ENCODE measurements at regions not wholly inside any gene's neighbourhood (a gene's known extent, or its start where the extent isn't known, plus 50 kb on each side); places are given as distances from the start of the nearest gene placed in this dataset.
A peak's percentile ranks its signal among the peaks of the same experiment; 100 is the strongest.

DNA sequence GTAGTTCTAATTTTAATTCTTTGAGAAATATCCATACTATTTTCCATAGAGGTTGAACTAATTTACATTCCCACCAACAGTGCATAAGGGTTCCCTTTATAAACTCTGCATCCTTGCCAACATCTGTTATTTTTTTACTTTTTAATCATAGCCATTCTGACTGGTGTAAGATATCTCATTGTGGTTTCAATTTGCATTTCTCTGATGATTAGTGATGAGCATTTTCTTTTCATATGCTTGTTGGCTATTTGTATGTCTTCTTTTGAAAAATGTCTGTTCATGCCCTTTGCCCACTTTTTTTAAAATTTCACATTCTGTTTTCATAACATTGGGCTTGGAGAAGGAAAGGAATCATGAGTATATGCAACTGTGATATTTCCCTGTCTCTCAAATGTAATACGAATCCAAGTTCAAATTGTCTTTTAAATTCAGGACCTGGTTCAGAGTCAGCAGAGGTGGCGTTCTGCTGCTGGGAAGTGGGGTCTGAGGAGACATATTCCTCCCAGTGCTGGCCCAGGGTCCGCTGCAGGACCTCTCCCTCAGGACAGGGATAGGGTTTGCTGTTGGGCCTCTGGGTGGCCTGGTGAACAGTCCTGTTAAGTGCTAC is 81.2 kb upstream of the ETV6 start:
- no peak for DNase-seq (ENCODE audit: low read depth)

DNA sequence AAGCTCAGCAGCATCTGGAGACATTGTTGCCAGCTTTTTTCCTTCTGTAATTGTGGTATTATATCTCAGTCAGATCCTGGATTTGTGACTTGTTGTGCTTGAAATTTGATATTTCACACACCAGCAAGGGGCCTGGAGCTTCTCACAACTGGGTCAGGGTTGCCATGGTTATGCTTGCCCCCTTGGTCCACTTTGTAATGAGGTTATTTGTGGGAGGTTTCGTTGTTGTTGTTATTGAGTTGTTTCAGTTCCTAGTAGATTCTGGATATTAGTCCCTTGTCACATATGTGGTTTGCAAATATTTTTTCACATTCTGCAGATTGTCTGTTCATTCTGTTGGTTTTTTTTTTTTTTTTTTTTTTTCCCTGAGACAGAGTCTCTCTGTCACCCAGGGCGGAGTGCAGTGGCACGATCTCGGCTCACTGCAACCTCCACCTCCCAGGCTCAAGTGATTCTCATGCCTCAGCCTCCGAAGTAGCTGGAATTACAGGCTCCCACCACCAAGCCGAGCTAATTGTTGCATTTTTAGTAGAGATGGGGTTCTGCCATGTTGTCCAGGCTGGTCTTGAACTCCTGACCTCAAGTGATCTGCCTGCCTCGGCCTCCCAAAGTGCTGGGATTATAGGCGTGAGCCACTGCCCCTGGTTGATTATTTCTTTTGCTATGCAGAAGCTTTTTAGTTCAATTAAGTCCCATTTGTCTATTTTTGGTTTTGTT is 80.6 kb upstream of the ETV6 start:
- DNase-seq (ENCODE audit: low read depth), result no peak

DNA sequence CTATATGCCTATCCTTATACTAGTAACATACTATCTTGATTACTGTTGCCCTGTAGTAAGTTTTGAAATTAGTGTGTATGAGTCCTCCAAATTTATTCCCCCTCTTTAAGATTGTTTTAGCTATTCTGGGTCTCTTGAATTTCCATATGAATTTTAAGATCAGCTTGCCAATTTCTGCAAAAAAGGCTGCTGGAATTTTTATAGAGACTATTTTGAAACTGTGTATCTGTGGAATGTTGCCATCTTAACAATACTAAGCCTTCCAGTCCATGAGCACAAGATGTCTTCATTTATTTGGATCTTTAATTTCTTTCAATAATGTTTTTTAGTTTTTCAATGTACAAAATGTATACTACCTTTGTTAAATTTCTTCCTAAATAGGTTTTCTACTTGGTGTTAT is 79.8 kb upstream of the ETV6 start:
- no peak for DNase-seq (ENCODE audit: low read depth)

DNA sequence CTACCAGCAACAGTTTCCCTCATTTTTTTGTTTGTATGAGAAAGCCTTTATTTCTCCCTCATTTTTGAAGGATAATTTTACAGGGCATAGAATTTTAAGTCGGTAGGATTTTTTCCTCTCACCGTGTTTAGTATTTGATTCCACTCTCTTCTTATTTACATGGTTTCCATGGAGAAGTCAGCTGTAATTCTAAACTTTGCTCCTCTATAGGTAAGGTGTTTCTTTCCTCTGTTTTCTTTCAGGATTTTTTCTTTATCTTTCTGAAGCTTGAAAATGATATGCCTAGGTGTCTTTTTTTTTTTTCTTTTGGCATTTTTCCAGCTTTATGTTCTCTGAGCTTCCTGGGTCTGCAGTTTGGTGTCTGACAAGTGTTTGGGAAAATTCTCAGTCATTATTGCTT is 75.6 kb upstream of the ETV6 start:
- DNase-seq (ENCODE audit: low read depth), result no peak

DNA sequence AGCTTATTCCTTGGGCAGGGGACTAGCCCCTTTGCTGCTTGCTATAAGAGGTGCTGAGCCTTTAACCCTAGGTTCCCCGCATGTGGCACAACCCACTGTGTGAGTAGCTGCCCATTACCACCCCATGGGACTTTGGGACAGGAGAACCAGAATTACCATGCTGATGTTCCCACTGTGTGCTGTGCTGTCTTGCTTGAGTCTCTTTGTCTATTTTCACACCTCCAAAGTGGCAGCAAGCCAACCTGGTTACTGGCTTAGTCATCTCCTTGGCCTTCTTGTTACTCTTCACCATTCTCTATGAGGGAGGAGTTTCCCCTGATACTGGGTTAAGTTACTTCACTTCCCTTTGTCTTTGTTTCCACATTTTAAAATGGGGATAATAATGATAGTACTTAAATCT is 73.4 kb upstream of the ETV6 start:
- DNase-seq (ENCODE audit: low read depth), result no peak

DNA sequence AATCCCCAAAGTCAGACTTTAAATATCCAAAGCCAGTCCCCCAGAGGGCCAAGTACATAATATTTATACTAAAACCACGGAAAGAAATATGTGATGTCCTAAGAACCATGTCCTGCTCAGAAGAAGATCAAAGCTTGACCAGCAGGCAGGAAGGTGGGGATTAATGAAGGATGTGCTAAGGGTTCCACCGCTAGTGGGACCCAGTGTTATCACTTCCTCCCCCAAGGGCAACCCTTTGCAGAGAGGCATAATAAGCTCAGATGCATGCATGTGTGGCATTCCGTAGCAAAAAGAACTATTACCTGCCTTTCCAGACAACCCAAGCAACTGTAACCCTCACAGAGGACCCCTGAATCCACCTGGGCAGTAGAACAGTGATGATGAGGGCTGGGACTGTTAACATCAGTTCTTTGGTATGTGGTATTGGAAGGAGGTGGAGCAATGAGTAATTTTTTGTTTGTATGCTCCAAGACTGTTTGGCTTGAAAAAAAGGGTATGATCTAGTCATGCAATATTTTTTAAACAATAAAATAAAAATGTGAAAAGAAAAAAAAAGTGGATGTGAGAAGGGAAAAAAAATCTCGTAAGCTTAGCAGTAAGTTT is 71.7 kb upstream of the ETV6 start:
- DNase-seq (ENCODE audit: low read depth), result no peak

DNA sequence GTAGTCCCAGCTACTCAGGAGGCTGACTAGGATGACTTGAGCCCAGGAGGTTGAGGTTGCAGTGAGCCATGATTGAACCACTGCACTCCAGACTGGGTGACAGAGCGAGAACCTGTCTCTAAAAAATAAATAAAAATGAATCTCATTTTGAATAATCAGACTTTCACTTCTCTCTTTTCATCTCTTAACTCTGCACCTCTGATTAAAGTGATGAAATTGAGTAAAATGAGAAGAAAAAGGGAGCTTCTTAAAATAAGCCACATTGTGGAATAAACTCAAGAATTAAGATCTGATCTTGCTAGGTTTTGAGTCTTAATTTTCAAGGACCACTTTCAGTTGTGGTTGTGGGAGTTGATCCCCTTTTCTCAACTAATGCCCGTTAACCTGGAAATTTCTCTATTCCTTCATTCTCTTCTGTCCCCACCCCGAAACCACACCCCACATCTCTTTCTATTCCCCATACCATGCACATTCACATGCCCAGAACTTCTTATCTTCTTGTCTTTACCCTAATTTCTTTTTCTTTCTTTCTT is 70.9 kb upstream of the ETV6 start:
- DNase-seq (ENCODE audit: low read depth), result no peak

DNA sequence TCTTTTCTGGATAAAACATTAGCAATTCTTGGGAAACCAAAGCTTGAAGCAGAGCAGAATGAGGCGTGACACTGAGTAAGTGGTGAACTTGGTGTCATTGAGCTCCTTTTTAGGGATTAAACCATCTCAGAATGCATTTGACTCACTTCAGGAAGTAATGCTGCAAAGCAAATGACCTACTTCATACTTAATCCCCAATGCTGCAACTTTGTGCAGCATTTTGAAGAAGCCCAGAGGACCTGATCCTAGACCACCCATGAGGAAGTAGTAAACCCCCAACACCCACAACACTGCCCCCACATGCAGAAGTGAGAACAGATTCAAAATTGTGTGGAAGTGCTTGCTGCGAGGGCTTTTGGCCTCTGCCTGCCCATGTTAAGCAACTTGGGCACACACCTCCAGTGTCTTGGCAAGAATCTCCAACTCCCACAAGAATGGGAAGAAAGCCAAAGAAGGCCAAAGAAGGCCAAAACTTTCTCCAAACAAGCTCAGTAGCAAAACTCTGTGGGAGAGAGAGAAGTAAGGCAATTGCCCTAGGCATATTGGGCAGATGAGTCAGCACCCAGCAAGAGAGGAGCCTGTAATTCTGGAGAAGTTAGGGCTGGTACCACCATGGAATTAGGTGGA is 69.2 kb upstream of the ETV6 start:
- no peak for DNase-seq (ENCODE audit: low read depth)

DNA sequence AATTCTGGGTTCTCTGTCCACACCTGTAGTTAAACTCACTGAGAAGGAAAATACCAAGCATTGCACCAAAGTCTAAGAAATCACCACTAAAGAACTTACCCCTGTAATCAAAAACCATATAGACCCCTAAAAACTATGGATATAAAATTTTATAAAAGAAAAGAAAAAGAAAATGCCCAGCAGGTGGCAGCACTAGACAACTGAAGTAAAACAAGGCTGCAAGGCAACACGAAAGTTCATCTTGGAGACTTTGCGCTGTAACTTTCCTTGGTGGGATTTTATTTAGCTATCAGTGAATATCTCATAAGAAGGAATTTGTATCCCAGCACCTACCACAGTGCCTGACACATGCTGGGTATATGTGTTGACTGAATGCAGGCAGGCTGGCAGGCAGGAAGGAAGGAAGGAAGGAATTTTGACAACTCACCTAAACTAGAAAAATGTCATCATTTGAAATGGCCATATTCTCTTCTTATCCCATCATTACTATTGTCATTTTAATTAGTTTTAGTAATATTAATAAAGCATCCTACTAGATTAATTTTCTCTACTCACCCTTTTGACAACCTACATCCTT is 68.2 kb upstream of the ETV6 start:
- peak; percentile 65 for DNase-seq (ENCODE audit: low read depth)

DNA sequence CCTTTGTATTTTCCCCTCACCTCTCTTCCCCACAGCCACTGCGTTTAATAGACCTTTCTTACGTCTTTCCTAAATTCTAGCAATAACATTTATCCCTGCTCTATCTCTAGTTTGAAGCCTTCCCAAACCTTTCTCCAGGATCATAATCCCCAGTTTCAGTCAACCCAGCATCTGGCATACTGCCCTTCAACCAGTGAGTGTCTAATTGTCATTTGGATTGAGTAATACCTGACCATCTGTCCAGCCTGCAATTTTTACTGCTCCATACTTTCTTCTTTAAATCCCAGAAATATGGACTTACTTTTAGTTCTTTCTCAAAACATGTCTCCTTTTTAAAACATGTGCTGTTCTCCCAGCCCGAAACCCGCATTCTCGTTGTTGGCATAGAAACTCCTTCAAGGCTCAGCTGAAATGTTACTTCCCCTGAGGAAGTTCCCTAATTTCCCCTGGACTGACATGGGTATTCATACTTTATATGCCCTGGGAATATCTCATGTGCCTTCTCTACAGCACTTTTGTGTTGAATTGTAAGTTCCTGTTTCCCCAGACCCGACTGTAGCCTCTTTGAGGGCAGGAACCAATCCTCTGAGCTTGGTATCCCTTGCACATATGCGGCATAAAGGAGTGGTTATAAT is 65.1 kb upstream of the ETV6 start:
- DNase-seq (ENCODE audit: low read depth), result no peak

DNA sequence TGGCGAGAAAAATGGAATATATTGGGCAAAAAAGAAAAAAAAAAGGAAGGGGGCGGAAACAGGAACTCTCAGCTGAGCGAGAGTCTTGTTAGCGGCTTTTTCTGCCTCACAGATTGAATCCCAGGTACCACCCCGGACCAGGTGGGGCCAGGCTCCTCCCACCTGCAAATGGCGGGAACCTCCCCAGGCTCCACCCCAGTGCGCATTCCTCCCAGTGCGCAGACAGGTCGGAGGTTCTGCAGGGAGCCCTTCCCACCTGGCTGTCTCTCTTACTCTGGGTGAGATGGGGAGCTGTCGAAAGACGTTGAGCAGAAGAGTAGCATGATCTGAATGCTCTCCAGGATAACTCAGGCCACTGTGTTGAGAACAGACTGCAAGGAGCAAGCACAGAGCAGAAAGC is 57.0 kb upstream of the ETV6 start:
- no peak for DNase-seq (ENCODE audit: low read depth)

DNA sequence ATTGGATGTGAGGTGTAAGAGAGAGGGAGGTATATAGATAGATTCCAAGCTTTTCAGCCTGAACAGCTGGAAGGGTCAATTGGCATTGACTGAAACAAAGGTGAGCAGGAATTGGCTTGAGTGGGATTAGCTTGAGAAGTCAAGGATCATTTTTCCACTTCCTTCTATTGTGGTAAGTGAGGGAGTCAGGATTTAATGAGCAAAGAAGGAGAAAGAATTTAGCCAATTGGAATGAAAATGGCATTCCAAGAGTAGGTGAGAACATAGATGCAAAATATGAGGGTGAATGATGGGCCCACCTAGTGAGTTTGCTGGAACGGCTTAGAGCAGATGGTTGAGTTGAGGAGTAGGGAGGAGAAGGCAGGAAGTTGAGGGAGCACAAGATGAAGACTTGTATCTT is 56.5 kb upstream of the ETV6 start:
- no peak for DNase-seq (ENCODE audit: low read depth)

DNA sequence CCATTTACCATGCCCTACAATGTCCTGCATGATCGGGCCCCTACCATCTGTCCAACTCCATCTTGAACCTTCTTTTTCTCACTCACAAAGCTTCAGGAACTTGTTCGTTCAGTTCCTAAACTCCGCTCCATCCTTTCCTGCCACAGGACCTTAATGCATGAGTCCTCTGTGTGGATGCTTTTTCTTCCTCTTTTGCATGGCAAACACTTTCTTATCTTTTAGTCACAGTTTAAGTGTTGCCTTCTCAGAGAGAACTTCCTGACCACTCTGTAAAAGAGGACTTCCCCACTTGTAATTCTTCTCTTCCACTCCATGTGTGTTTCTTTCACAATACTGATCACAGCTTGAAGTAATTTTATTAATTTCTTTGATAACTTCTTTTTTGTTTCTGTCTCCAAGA is 54.4 kb upstream of the ETV6 start:
- DNase-seq (ENCODE audit: low read depth), result no peak

DNA sequence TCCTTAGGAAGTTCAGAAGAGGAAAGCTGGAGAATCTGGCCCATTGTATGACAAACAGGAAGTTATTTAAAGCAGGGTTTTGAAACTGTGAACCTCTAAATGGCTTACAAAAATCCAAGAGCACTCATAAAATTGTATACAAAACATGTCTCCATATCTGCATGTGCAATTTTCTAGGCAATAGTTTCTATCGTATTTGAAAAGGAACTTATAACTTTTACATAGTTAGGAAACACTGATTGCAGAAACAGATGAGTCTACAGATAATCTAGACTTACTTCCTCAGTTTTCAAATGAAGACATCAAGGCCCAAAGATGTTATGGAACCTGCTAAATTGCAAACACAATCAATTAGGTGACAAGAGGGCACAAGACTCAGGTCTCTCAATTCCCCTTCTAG is 53.3 kb upstream of the ETV6 start:
- DNase-seq (ENCODE audit: low read depth), result no peak

DNA sequence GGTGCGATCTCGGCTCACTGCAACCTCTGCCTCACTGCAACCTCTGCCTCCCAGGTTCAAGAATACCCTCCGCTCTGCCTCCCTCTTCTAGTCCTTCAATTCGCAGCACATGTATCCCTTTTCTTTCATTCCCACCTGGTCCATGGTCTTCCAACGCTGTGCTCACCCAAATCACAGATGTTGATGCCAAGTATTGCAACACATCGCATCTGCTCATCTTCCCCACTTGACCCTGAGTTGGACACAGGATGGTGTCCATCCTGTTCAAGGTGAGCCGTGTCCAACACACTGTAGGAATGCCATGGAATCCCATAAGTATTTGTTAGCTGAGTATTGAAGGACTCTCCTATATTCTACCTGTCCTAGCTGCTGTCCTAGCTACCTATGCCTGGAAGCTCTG is 50.6 kb upstream of the ETV6 start:
- no peak for DNase-seq (ENCODE audit: low read depth)
